ENCODE measurements at regions not wholly inside any gene's neighbourhood (a gene's known extent, or its start where the extent isn't known, plus 50 kb on each side); places are given as distances from the start of the nearest gene placed in this dataset.

DNA sequence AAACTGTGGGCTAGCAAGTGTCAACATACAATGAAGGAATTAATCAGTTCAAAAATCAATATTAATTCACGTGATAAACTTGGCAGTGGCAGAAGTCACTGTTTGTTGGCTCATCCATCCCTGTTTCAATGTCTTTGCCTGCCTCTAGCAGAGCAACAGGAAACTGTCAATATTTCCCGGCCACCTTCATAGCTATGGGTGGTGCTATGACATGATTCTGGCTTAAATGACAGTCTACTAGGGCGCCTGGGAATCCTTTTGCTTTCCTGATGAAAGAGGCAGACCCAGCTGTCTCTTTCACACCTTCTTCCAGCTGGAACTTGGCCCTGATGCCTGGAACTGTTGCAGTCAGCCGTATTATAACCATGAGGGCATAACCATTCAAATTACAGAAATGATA, 72.1 kb upstream of the DNAH5 start:
- Mint-ChIP-seq H3K27ac (no peak overlapping the region), H3K36me3 (ENCODE audit: low read depth) (no peaks in the 10 kb centered on the region), H3K4me3 (no peak overlapping the region), H3K9me3 (no peaks in the 10 kb centered on the region), H3K4me1 (peaks cover 4% of the 10 kb centered on the region; the same call in 1 of the 3 replicates), H3K27me3 (ENCODE audit: insufficient read depth, low read depth, poor library complexity) (peaks cover 5% of the 10 kb centered on the region)
- Histone ChIP-seq H3K36me3 (ENCODE audit: insufficient read depth) (no peaks in the 10 kb centered on the region), H3K27ac (ENCODE audit: low read depth) (no peak overlapping the region), H3K4me1 (ENCODE audit: insufficient read depth) (no peaks in the 10 kb centered on the region), H3K79me2 (replicated peaks; ENCODE audit: insufficient read depth) (no peaks in the 10 kb centered on the region), H3F3A (replicated peaks; ENCODE audit: low read depth) (no peaks in the 10 kb centered on the region), H3K4me3 (no peak overlapping the region), H2AFZ (no peak overlapping the region), H3K27me3 (ENCODE audit: insufficient read depth) (no peaks in the 10 kb centered on the region), H4K20me1 (replicated peaks; ENCODE audit: insufficient read depth) (no peaks in the 10 kb centered on the region), H3K4me2 (no peak overlapping the region), H3K9me2 (ENCODE audit: insufficient read depth) (no peaks in the 10 kb centered on the region)
- no peak for ATAC-seq
- DNase-seq (ENCODE audit: low spot score), result no peak
- TF ChIP-seq NANOG (IDR thresholded peaks at IDR 0.05; ENCODE audit: borderline replicate concordance) (no peak), JUNB (IDR thresholded peaks at IDR 0.05; ENCODE audit: unreplicated experiment) (no peak)
- TF ChIP-seq, protein P1, sequence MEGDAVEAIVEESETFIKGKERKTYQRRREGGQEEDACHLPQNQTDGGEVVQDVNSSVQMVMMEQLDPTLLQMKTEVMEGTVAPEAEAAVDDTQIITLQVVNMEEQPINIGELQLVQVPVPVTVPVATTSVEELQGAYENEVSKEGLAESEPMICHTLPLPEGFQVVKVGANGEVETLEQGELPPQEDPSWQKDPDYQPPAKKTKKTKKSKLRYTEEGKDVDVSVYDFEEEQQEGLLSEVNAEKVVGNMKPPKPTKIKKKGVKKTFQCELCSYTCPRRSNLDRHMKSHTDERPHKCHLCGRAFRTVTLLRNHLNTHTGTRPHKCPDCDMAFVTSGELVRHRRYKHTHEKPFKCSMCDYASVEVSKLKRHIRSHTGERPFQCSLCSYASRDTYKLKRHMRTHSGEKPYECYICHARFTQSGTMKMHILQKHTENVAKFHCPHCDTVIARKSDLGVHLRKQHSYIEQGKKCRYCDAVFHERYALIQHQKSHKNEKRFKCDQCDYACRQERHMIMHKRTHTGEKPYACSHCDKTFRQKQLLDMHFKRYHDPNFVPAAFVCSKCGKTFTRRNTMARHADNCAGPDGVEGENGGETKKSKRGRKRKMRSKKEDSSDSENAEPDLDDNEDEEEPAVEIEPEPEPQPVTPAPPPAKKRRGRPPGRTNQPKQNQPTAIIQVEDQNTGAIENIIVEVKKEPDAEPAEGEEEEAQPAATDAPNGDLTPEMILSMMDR (conservative IDR thresholded peaks at IDR 0.05; ENCODE audit: low read depth in 2 of 2), result no peak

DNA sequence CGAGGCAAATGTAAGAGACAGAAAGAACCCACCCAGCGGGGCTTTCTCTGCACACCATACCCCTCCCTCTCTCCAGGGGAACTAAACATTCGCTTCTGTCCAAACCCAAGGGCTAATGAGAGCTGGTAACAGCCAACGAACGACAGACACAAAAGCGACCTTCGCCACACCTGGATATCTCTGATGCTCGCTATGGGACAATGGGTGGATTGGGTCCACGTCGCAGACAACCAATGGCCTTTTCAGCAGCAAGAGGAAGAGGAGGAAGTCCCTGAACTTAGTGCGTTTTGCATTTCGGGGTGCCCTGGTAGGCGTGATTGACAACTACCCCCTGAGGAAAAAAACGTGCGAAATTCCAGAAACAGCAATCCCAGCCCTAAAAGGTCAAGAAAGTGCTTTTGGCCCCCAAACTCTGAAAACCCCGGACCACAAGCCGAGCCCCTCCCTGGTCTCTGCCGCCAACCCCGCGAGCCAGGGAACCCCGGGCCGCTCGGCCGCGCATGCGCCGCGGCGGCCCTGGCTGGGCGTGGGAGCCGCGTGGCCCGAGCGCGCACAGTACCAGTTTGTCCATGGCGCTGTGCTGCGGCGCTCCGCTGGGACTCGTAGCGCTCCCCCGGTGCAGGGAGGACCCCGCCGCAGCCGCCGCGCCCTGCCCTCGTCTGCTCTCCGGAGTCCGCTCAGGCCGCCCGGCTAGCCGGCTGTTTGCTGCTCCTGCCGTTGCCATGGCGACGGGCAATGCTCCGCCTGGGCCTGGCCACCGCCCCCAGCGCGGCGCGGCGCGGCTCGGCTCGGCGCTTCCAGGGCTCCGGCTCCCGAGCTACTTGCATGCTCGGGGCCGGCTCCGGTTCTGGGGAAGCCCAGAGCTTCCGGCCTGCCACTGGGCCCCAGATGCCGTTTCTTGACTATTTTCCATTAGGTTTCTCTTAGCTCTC, 66.9 kb upstream of the DNAH5 start:
- peak overlapping the region; percentile 98 for H2AFZ ChIP-seq
- peaks cover 5% of the 10 kb centered on the region for H3K27me3 Mint-ChIP-seq (ENCODE audit: insufficient read depth, low read depth, poor library complexity)
- H3K9me3 Mint-ChIP-seq, result no peaks in the 10 kb centered on the region

DNA sequence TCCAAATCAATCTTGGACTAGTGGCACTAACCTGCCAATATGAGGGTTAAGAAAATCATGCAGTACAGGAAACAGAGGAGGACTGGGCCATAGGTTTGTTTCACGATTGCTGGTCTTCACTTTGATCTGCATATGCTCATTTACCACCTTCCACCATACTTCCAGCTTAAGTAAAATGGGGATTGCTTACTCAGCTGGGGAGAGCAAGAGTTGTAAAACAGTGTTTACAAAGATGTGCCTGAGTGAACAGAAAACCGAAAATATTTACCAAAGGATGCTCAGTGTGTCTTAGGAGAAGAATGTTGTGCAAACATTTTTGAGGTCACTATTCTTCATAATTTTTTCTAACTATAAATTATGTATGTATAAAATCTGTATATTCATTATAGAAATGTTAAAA, 65.1 kb upstream of the DNAH5 start:
- Histone ChIP-seq H3K4me2 (no peak overlapping the region), H3K36me3 (ENCODE audit: insufficient read depth) (no peaks in the 10 kb centered on the region), H4K20me1 (replicated peaks; ENCODE audit: insufficient read depth) (no peaks in the 10 kb centered on the region), H3K27me3 (ENCODE audit: insufficient read depth) (no peaks in the 10 kb centered on the region), H3K4me1 (ENCODE audit: insufficient read depth) (peaks cover 14% of the 10 kb centered on the region), H3F3A (replicated peaks; ENCODE audit: low read depth) (no peaks in the 10 kb centered on the region), H3K4me3 (no peak overlapping the region), H2AFZ (no peak overlapping the region), H3K9me2 (ENCODE audit: insufficient read depth) (no peaks in the 10 kb centered on the region), H3K27ac (ENCODE audit: low read depth) (no peak overlapping the region), H3K79me2 (replicated peaks; ENCODE audit: insufficient read depth) (no peaks in the 10 kb centered on the region)
- no peak for TF ChIP-seq EZH2 (IDR thresholded peaks at IDR 0.05; ENCODE audit: low read depth, unreplicated experiment)
- Mint-ChIP-seq H3K9me3 (no peaks in the 10 kb centered on the region; the same call in 2 of the 3 replicates), H3K36me3 (ENCODE audit: low read depth) (no peaks in the 10 kb centered on the region; the same call in 2 of the 3 replicates), H3K4me3 (no peak overlapping the region), H3K27ac (no peak overlapping the region), H3K27me3 (ENCODE audit: insufficient read depth, low read depth, poor library complexity) (peaks cover 6% of the 10 kb centered on the region), H3K4me1 (peaks cover 17% of the 10 kb centered on the region)
- ATAC-seq (no peak), DNase-seq (ENCODE audit: low spot score) (no peak)

More for the DNA sequence above, 66.9 kb upstream of the DNAH5 start:
- Histone ChIP-seq H3K4me3 (peak overlapping the region; percentile 79), H3K27me3 (ENCODE audit: insufficient read depth) (no peaks in the 10 kb centered on the region), H3K27ac (ENCODE audit: low read depth) (peak overlapping the region; percentile 40), H3K4me1 (ENCODE audit: insufficient read depth) (peaks cover 14% of the 10 kb centered on the region), H4K20me1 (replicated peaks; ENCODE audit: insufficient read depth) (no peaks in the 10 kb centered on the region), H3K36me3 (ENCODE audit: insufficient read depth) (no peaks in the 10 kb centered on the region), H3K79me2 (replicated peaks; ENCODE audit: insufficient read depth) (no peaks in the 10 kb centered on the region), H3F3A (replicated peaks; ENCODE audit: low read depth) (no peaks in the 10 kb centered on the region), H3K9me2 (ENCODE audit: insufficient read depth) (no peaks in the 10 kb centered on the region), H3K4me2 (peak overlapping the region; percentile 91)
- H3K4me1 Mint-ChIP-seq, result peaks cover 14% of the 10 kb centered on the region
- TF ChIP-seq POLR2AphosphoS5 (IDR thresholded peaks at IDR 0.05; ENCODE audit: low read depth) (peak; percentile 36; the same call in 1 of the 2 replicates), ZNF331 (CRISPR knock-in tag; IDR thresholded peaks at IDR 0.05; ENCODE audit: low read depth) (peak; percentile 35; the same call in 1 of the 2 replicates), EZH2phosphoT487 (IDR thresholded peaks at IDR 0.05; ENCODE audit: unreplicated experiment) (no peak)
- ATAC-seq (peak; percentile 94), DNase-seq (ENCODE audit: low spot score) (peak; percentile 96)
- peak overlapping the region; percentile 75 for H3K27ac Mint-ChIP-seq
- H3K36me3 Mint-ChIP-seq (ENCODE audit: low read depth), result no peaks in the 10 kb centered on the region
- H3K4me3 Mint-ChIP-seq, result peak overlapping the region; percentile 88
